HepG2 (cell line): ENCODE measurements at regions not wholly inside any gene's neighbourhood (a gene's known extent, or its start where the extent isn't known, plus 50 kb on each side); places are given as distances from the start of the nearest gene placed in this dataset.

ENCODE experiments used
- CHD2 ChIP-seq: IDR thresholded peaks from 2 replicates; pipeline ENCODE4 v1.6.1; 2011; ENCODE audit warnings: low read depth, low read length, improper control_type of control experiment
- CTCF ChIP-seq: sonication (generic); formaldehyde crosslinking; IDR thresholded peaks from 2 replicates; pipeline ENCODE4 v1.5.0; 2020; ENCODE audit warnings: mild to moderate bottlenecking, missing genetic modification reagents, moderate library complexity
- HDAC2 ChIP-seq: sonication (generic); formaldehyde crosslinking; IDR thresholded peaks from 2 replicates; pipeline ENCODE4 v1.4.0; 2020; ENCODE audit warnings: missing genetic modification reagents
- MNT ChIP-seq: fragments of 450-650 bp; IDR thresholded peaks from 2 replicates; pipeline ENCODE4 v1.6.1; 2016
- MXI1 ChIP-seq: IDR thresholded peaks from 3 replicates; pipeline ENCODE4 v1.6.1; 2012; ENCODE audit warnings: low read depth, low read length, inconsistent platforms, borderline replicate concordance
- NR2F1 ChIP-seq, 2 experiments: fragments of 450-650 bp in 1 of 2; formaldehyde crosslinking in 1 of 2; IDR thresholded peaks; 2 replicates each; pipeline versions ENCODE4 v1.5.0 to v1.6.1; 2016 to 2020; ENCODE audit warnings: mild to moderate bottlenecking in 1 of 2, missing compliant biosample characterization in 1 of 2, missing genetic modification reagents in 1 of 2, moderate library complexity in 1 of 2
- PHF8 ChIP-seq: sonication (generic); formaldehyde crosslinking; IDR thresholded peaks from 2 replicates; pipeline ENCODE4 v1.5.0; 2020; ENCODE audit warnings: missing genetic modification reagents
- POGK ChIP-seq: sonication (generic); formaldehyde crosslinking; conservative IDR thresholded peaks from 2 replicates; pipeline ENCODE4 v1.8.0; 2022; ENCODE audit warnings: mild to moderate bottlenecking, moderate library complexity, missing genetic modification reagents
- ZNF292 ChIP-seq: sonication (generic); formaldehyde crosslinking; IDR thresholded peaks from 2 replicates; pipeline ENCODE4 v1.8.1; 2022; ENCODE audit warnings: mild to moderate bottlenecking, low read depth, missing genetic modification reagents, borderline replicate concordance
- ZNF335 ChIP-seq: sonication (generic); formaldehyde crosslinking; IDR thresholded peaks from 2 replicates; pipeline ENCODE4 v1.4.0; 2020; ENCODE audit warnings: missing genetic modification reagents
- ZNF607 ChIP-seq: sonication (generic); formaldehyde crosslinking; IDR thresholded peaks from 2 replicates; pipeline ENCODE4 v1.5.1; 2020; ENCODE audit warnings: missing genetic modification reagents, mild to moderate bottlenecking, borderline replicate concordance
- ZNF710 ChIP-seq: sonication (generic); formaldehyde crosslinking; IDR thresholded peaks from 2 replicates; pipeline ENCODE4 v1.5.0; 2020; ENCODE audit warnings: mild to moderate bottlenecking, missing genetic modification reagents, borderline replicate concordance
- ZNF746 ChIP-seq: sonication (generic); formaldehyde crosslinking; IDR thresholded peaks from 2 replicates; pipeline ENCODE4 v1.8.0; 2022; ENCODE audit warnings: mild to moderate bottlenecking, missing genetic modification reagents
- ZNF891 ChIP-seq: sonication (generic); formaldehyde crosslinking; IDR thresholded peaks from 2 replicates; pipeline ENCODE4 v1.5.0; 2020; ENCODE audit warnings: mild to moderate bottlenecking, missing genetic modification reagents

GRCh38 chr6:55100686-55101085 lies 73.6 kb upstream of the HCRTR2 start:
- no peak for TF ChIP-seq ZNF710 (CRISPR knock-in tag)
- TF ChIP-seq POGK (CRISPR knock-in tag): no peak
- no peak for TF ChIP-seq ZNF335 (CRISPR knock-in tag)
- TF ChIP-seq ZNF607 (CRISPR knock-in tag): no peak
- TF ChIP-seq NR2F1 (CRISPR knock-in tag; IDR thresholded peaks at IDR 0.05): no peak
- no peak for TF ChIP-seq CTCF (CRISPR knock-in tag)
- TF ChIP-seq HDAC2 (CRISPR knock-in tag): no peak
- no peak for TF ChIP-seq ZNF746 (CRISPR knock-in tag)
- TF ChIP-seq MXI1: no peak
- TF ChIP-seq CHD2: no peak
- TF ChIP-seq ZNF891 (CRISPR knock-in tag): no peak
- TF ChIP-seq ZNF292 (CRISPR knock-in tag): no peak
- no peak for TF ChIP-seq MNT
- TF ChIP-seq PHF8 (CRISPR knock-in tag): no peak
